HG03066 (cell line): ENCODE measurements at regions not wholly inside any gene's neighbourhood (a gene's known extent, or its start where the extent isn't known, plus 50 kb on each side); places are given as distances from the start of the nearest gene placed in this dataset.
"Not testable (repeated sequence)": the region's sequence is repeated elsewhere in the genome, so short reads cannot be mapped to it uniquely, and the experiment has no call there.

Source experiments
- ATAC-seq: cut with Tn5 transposase; IDR thresholded peaks from one replicate; pipeline ENCODE4 v1.9.1; 2021; ENCODE audit warnings: low read depth; ENCODE audit not compliant: unreplicated experiment

DNA sequence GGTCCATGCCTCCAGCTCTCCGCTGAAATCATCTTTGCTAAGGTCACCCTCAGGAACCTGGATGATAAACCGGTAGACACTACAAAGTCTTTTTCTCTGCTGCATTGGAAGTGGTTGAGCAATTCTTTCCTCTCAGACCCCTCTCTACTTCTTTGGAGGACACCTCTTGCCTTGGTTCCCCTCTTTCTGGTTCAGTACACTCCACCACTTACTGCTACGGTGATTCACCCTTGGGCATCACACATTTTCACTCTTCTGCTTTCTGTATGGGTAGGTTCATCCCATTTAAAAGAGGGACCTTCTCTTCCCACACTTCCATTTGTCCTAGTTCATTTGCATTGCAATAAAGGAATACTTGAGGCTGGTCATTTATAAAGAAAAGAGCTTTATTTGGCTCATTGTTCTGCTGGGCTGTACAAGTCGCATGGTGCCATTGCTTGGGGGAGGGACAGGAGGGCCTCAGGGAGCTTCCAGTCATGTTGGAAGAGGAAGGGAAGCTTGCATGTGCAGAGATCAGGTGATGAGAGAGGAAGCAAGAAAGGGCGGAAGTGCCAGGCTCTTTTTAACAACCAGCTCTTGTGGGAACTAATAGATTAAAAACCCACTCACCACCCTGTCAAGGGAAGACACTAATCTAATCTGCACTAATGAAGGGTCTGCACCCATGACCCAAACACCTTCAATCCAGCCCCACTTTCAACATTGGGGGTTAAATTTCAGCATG, 149.7 kb upstream of the TMEM170B start:
- ATAC-seq, result no peak

DNA sequence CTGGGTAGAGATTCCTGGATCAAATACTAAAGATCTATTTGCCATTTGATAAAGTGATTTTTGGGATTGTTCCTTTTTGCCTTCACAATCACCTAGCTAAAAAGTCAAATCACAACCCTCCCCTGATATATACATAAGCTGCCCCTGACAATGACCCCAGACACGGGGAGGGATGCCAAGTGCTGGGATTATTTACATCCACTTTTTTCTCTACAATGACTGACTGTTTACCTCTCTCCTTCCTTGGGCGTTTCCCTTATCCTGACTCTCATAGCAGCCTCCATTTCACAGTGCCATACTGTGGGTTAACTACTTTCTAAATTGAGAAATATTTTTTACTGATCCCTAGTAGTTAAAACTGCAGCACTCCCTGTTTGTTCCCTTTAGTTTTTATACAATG, 150.8 kb upstream of the TMEM170B start:
- no peak for ATAC-seq

DNA sequence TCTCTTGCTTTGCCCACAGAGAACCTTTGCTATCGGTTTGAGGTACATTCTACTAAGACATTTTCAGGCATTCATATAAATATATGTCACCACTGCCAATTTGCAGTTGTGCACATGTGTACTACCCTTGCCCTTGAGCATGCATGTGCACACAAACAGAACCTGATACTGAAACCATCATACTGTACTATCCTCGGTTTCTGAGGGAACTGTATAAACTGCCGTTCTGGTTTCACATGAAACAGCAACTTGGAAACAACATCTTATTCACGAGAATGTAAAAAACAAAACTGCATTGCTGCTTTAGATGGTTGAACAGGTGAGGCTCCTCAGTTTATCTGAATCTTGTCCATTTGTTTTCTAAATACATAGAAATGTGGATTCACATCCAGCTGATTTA, 151.2 kb upstream of the TMEM170B start:
- ATAC-seq, result peak; percentile 65

DNA sequence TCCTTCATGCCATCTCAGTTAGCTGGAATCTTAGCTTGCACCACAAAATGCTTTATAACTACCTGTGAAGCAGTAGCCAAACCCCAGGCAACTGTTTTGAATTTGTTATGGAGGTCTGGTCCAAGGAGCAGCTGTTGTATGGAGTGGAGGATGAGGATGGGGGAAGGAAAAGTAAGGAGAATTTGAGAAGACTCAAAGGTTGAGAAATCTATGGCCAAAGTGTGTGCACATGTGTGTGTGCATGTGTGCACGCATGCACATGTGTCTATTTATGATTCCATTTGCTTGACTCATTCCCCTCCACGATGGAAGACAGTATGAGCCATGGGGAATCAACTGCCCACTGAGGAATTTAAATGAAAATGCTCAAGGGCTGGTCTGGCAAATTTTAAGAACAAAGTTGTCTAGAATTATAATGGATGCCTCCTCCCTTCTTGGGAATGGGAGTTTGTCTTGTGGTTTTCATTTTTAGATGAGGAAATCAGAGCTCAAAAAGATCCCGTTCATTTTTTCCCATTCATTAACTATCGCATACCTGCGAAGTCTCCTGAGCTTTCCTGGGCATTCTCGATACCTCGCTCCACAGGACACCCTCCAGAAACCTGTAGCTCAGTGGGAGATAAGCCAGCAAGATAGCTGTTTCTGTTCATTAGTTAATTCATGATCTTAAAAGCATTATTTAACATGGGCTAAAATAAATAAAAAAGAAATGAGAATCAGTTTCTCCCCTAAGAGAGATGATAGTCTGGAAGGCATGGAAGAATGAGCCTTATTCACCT, 152.3 kb upstream of the NEDD9 start:
- ATAC-seq, result no peak

DNA sequence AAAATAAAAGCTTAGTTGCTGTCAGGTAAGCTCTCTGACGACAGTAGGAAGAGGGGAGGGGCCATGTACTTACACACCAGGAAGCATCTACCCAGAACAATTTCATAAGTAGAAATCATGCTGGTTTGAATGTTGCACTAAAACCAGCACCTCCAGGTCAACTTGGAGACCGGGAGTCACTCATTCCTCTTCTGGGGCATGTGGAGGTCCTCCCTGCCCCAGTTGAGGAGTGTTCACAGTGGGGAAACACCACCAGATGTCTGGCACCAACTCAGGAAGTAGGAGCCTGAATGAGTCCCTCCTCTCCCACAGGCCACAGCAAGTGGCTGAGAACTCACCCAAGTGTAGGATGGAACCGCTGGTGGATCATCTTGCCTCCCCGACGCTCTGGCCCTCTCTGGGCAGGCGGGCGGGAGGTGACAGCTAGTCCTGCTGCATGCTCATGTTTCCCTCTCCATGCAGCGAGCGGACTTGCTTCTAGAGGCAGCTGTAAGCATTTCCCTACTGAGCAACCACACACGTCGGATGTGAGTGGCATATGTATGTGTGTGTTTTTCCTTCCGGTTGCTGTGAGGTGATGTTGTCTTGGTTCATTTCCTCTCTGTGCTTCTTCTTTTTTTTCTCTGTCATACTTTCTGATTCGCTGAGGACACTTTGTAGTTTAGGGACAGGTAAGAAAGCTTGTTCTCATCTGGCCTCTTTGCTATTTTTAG, 149.5 kb upstream of the NEDD9 start:
- peak; percentile 78 for ATAC-seq

DNA sequence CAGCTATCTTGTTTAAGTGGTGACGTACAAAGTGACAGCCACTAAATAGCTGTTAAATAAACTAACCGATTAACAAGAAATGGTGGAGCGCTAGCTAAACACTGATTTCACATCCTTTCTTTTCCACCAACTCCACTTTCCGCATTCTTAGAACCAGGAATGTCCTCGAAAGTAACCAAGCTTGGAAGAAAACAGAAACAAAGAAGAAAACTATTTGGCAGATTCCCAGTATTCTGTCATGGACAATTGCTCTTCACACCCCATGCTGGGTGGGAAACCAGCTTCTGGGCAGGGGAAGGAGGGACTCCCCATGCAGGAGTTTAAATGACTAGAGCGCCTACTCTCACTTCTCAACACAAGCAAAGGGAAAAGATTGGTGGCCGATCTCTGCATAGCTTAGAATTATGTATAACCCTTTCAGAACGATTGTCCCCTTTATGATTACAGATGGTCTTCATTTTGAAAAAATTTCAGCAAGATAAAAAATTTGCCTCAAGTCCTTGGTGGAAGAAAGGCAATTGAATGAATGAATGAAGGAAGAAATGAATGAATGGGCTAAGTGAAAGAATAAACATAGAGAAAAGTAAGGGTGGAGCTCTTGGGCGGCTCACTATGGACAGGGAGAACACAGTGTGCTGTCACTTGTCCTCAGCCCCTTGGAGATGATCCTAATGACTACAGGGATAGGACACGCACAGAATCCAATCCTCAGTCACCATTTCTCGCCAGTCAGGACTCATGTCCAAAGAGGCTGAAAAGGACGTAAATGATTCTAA, 148.7 kb upstream of the NEDD9 start:
- no peak for ATAC-seq

DNA sequence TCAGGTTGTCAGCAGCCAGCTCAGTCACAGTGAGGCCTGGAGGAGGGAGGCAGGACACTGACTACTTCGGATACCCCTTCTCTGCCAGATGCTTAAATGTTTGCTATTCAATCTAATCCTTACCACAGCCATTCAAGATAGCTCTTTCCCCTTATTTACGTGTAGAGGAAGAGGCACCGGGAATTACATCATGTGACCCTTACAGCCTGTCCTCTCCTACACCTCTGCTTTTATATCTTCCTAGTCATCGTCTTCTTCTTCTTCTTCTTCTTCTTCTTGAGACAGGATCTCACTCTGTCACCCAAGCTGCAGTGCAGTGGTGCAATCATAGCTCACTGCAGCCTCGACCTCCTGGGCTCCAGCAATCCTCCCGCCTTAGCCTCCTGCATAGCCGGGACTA, 148.1 kb upstream of the NEDD9 start:
- ATAC-seq, result no peak

DNA sequence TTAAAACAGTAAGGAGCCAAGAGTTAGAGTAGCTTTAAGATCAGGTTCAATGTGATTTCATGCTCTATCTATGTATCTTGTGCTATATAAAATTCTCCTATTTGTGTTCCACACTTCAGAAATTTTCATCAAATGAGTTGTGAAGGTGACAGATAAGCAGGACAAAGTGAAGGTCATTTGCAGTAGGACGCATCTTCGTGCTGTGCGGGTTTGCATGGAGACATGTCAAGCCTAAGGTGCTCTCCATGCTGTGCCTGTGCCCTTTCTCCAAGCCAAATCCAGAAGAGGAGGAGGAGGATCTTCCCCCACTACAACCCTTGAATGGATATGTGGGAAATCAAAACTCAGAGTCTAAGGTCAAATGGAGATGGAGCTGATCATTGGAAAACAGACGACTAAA, 147.3 kb upstream of the NEDD9 start:
- ATAC-seq, result no peak

DNA sequence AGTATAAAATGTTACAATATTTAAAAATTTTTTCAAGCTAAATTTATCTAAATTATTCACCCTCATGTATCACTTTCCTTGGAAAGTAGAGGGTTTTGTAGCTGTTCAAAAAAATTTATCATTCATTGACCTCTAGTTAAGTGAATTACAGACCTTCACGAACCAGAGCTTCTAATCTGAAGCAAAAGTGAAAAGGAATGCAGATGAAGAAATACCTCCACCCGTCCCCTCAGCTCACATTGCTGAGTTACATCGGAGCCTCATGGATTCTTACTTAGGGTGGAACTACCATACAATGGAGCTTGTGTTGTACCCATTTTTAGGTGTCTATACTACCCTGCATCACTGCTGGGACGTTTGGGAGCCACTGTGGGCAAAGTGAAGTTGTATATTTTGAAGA, 146.2 kb upstream of the NEDD9 start:
- ATAC-seq, result no peak

DNA sequence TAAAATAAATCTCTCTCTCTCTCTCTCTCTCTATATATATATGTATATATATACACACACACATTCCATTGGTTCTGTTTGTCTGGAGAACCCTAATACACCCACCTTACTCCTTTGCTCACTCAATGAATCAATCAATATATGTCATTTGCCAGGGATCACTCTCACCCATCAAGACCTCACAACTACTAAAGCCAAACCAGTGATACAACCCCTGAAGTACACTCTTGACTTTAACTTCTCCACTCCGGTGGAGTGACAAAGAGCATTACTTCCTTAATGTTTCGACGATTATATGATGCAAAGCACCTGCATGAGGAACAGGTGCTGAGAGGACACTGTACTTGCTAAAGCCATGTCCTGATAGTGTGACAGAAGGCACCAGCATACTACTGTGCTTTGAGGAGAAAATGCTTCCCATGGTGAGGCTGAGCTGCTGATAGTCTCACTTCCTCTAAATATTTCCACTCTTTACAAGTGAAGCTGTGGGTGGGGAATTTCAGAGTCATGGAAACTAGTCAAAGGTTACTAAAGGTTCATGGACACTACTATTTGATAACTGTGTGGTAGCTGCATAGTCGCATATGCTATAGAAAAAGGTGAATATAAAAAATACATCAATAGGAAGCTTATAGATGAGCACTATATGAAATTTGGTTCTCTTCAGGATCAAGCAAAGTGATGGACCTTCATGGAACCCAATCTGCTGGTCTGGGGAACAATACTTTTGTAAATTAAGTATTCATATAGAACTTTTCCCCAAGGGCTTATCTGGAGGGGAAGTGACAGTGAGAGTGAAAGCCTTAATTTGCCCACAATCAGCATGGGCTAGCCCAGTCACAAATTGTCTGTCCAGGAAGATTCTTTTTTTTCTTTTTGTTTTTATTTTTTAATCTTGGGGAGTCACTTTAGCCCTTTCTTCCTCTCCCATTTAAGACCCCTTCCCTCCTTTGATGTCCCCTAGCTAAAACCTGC, 141.9 kb upstream of the NEDD9 start:
- ATAC-seq, result peak; percentile 95

DNA sequence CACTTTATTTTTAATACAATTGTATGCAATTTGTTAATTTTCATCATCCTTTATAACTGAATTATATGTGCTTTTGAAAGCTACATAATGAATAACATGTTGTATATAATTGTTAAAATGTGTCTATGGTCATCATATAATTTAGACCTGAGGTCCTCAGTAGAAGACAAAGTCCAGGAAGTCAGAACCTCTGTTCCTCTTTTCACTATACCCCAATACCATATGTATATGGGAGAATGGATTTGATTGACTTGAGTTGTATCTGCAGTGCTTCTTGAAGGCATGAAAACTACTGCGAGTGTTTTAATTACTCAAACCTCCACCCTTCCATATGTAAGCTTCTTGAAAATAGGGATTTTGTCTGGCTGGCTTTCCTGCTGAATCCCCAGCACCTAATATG, 140.7 kb upstream of the NEDD9 start:
- ATAC-seq, result no peak

DNA sequence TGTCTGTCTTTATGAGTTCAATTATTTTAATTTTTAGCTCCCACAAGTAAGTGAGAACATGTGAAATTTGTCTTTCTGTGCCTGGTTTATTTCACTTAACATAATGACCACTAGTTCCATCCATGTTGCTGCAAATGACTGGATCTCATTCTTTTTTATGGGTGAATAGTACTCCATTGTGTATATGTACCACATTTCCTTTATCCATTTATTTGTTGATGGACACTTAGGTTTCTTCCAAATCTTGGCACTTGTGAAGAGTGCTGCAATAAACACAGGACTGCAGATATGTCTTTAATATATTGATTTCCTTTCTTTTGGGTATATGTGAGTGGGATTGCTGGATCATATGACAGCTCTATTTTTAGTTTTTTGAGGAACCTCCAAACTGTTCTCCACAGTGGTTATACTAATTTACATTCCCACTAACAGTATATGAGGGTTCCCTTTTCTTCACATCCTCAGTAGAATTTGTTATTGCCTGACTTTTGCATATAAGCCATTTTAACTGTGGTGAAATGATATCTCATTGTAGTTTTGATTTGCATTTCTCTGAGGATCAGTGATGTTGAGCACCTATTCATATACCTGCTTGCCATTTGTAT, 139.8 kb upstream of the NEDD9 start:
- not testable (repeated sequence) for ATAC-seq

DNA sequence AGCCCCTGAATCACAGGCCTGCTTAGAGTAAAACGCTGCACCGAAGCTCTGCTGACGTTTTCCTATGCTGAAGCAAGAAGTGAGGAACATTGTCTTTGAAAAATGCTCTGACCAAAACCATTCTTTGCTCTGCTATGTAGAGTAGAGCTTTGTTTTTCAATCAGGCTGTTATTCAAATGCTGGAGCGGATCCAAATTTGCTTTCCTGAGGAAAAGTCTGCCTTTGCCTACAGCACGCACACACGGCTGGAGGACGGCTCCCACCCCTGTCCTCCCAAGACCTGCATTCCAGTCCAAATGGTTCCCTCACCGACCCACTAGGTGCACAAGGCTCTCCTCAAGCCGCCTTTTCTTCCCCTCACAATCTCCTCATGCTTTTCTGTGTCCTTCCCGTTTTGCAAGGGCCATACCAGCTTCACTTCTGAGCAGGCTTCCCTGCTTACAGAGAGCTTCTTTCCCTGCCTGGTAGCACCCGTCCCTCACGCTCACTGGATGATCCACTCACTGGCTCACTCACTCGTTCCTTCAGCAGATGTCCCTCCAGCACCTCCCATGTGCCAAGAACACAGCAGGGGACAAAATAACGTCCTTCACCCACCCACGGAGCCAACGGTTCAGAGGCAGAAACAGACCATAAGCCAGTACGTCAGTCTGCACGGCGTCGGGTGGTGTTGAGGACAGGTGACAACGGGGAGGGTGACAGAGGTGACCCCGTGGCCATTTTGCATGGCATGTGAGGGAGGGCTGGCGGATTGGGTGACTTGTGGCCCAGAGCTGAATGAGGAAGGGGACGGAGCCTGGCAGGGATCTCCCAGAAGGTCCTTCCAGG, 137.9 kb upstream of the NEDD9 start:
- ATAC-seq, result no peak

DNA sequence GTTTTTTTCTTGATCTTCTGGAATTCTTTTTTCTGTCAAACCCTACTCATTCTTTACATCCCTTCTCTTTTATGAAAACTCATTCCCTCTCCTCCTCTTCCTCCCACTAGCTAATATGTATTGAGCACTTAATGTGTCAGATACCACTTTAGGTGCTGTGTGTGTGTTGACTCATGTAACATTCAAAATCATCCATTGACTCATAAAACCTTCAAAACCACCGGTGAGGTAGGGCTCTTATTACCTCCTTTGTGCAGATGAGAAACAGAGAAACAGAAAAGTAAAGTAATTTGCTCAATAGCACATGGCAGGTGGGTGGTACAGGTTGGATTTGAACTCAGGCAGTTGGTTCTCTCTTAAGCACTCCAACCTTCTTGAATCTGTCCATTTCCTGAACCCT, 136.3 kb upstream of the NEDD9 start:
- no peak for ATAC-seq

DNA sequence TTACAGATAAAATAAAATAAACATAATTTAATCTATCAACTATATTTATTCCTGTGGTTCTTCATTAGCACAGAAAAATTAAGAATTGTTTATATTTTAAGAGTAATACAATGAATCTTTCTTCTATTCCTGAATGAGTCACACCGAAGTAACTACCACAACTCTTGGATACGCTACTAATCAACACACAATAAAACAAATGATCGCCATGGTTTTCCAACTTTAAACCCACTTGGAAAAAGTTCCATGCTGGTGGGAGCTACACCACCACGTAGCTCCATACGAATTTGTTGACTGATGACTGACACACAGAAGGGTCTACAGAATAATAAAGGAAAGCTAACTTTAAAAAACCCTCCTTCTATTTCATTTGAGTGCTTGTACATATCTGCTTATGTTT, 135.8 kb upstream of the NEDD9 start:
- ATAC-seq, result no peak

DNA sequence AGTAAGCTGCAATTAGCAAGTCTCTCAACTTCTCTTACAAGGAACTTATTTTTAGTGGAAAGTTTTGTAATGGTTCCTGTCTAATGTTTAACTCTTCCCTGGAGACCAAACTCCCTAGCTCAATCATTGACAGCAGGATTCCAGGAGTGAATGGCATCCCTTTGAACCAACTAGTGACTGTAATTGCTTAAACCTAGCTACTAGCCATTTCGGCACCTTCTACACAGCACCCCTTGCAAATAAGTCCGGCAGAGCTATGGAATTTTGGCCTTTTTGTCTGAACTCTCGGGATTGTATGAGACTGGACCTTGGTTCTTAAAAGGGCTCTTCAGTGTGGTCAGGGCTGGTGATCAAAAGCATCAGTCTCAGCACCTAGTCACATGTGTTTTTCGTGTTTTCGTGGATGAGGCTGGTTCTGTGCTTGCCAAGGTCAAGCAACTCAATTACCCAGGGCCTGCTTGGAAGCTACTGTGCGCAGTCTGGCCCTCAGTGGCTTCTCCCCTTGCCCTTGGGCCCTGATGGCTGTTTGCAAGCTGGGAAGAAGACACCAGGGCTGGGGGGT, 135.3 kb upstream of the NEDD9 start:
- ATAC-seq, result no peak

DNA sequence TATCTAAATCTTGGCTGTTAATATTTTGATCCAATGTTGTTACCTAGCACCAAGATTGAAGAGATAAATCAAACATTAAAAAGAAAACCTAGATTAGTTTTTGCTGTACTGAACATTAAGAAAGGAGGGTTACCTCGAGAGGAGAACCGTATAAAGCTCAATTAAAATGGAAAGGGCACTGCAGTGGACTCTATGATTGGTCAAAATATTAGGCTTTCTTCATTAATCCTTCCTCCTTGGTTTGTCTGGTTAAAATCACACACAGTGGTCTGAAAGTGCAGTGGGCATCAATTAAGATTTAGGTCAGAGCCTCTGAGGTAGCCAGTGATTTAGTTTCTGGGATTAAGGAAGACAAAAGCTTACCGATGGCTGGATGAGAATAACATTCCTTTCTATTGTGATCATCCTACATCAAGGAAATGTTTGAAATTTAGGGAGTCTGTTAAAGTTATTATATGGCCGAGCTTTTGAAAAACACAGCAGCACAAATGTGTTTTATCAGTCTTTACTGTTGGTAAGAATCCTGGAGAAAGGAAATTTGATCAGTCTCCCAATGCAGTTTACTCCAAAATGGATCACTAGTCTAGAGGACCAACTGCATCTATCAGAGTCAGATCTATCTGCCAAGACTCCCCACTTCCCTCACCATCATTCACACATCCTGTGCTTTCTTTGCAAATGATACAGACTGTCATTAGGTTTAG, 134.6 kb upstream of the NEDD9 start:
- no peak for ATAC-seq
